HG02678 (cell line): ENCODE measurements at regions not wholly inside any gene's neighbourhood (a gene's known extent, or its start where the extent isn't known, plus 50 kb on each side); places are given as distances from the start of the nearest gene placed in this dataset.
"Not testable (repeated sequence)": the region's sequence is repeated elsewhere in the genome, so short reads cannot be mapped to it uniquely, and the experiment has no call there.

Experiments
- ATAC-seq: cut with Tn5 transposase; IDR thresholded peaks from one replicate; pipeline ENCODE4 v1.9.1; 2021; ENCODE audit warnings: mild to moderate bottlenecking, moderate library complexity; ENCODE audit not compliant: unreplicated experiment

DNA sequence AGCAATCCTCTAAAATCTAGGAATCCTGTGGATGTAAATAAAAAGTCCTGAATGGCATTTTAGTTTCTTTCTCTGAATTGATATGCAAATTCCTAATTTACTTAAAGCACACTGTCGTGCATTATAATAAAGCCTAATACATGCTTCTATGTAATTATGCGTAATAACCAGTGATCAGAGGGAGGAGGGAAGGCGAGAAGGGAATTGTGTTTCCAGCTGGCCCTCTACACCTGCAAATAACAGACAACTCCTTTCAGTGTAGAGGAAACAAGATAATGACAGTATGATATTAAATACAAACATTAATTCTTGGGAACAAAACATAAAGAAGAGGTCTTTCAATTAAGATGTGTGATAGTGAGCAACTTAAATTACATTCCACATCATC lies 419.6 kb upstream of the LCORL start:
- no peak for ATAC-seq

DNA sequence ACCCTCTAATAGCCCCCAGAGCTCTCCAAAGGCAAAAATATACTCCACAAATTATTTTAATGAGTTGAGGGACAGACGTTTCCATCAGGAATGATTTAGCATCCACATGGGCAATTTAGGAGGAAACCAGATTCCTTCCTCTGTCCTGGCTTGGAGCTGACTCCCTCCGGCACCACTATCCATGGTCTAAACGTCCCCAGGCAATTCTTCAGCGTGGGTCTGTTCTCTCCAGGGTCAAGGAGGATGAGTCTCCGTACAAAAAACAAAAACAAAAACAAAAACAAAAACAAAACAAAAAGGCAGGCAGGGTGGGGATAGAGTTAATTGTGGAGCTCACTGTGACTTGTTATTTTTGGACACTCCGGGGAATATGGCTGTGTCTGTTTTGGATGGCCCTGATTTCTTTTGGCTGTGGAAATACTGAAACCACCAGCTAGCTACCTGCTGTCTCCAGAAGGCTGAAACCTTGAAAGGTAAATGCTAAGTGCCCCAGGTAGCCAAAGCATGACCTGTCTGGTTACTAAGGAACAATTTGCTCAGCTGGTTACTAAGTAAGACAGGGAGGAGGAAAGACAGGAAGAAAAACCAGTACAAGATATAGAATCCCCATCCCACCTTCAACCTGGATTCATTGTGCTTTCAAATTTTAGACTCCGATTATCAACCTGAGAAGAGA lies 419.1 kb upstream of the LCORL start:
- no peak for ATAC-seq

DNA sequence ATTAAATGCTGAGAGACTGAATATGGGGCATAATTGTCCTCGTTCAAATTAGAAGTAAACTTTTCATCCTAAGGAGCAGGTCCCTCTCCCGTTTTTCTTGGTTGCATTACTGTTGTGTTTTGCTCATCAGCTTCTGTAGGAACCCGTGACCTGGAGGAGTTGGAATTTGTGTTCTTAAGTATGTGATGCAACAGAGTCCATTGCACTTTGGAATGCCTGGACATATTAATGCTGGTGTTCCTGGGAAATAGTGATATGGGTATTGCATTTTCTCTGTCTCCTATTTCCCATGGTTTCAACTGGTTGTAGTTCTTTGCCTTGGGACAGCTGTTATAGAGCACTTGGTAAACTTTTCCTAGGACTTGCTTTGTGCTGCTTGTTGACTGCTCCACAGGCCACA lies 417.8 kb upstream of the LCORL start:
- ATAC-seq, result no peak

DNA sequence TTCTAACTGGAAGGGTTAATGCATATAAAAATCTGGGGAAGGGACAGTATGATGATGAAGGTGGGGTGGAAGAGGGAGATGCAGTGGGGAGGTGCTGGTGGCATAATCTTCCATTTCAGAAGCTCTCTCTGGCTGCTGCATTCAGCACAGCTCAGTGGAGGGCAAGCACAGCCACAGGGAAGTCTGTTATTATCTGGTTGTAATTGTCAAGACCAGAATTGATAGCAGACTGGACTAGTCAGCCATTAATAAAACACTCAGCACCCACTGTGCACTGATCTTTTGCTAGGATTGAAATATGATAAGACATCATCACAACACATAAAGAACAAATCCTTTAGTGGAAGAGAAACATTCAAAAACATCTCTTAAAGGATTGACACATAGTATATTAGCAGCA lies 414.2 kb upstream of the LCORL start:
- ATAC-seq, result no peak

DNA sequence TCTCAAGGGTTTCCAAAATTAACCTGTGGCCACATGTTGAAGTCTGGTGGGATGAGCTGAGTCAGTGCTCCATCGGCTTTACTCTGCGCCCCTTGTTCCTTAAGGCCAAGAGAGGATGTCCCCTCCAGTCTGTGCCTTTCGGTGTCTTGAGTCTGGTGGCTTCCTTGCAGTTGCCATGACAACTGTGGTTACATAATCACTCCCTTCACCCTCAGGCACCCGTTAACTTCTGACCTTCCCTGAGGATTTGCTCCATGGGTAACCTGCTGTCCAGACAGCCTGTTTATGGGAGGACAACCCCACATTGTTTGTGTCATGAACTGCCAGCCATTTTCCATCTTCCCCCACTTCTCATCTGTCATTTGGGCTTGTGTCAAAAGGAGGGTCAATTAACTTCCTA lies 401.1 kb upstream of the LCORL start:
- no peak for ATAC-seq

DNA sequence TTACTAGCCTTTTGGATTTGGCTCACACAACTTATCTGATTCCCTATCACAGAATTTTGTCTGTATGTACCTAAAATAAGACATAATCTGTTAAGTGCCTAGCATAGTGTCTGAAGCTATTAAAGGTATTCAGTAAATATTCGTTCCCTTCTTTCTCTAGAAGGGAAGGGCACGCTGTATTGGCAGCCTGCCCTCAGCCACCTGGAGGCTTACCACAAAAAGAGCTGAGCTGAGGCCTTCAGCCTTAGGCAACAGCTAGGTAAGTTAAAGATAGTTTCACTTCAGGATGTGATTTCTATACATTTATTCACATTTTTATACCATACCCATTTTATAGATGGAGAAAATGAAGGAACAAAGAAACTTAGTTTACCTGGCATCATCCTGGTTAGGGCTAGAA lies 400.0 kb upstream of the LCORL start:
- ATAC-seq, result no peak

DNA sequence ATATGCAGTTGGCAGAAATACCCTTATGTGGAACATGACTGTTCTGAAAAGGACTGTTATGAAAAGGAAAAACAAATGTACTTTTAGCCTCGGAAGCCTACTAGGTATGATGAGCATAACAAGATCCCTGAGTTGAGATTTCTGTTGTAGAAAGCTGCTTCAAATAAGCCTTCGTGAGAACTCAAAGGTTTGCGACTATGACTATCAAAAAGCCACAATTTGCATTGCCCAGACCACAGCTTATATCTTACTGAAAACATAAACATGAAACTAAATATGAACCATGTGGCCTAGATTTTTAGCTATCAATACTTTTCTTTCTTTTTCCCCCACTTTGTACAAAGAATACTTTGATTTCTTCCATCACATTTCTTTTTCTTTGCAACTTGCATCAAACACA lies 398.2 kb upstream of the LCORL start:
- ATAC-seq, result peak; percentile 45

DNA sequence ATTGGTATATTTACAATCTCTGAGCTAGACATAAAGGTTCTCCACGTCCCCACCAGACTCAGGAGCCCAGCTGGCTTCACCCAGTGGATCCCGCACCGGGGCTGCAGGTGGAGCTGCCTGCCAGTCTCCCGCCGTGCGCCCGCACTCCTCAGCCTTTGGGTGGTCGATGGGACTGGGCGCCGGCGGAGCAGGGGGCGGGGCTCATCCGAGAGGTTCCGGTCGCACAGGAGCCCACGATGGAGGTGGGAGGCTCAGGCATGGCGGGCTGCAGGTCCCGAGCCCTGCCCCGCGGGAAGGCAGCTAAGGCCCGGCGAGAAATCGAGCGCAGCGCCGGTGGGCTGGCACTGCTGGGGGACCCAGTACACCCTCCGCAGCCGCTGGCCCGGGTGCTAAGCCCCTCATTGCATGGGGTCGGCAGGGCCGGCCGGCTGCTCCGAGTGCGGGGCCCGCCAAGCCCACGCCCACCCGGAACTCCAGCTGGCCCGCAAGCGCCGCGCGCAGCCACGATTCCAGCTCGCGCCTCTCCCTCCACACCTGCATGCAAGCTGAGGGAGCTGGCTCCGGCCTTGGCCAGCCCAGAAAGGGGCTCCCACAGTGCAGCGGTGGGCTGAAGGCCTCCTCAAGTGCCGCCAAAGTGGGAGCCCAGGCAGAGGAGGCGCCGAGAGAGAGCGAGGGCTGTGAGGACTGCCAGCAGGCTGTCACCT lies 396.8 kb upstream of the LCORL start:
- not testable (repeated sequence) for ATAC-seq

DNA sequence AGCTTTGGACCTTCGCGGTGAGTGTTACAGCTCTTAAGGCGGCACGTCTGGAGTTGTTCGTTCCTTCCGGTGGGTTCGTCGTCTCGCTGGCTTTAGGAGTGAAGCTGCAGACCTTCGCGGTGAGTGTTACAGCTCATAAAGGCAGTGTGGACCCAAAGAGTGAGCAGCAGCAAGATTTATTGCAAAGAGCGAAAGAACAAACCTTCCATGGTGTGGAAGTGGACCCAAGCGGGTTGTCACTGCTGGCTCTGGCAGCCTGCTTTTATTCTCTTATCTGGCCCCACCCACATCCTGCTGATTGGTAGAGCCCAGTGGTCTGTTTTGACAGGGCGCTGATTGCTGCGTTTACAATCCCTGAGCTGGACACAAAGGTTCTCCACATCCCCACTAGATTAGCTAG lies 396.1 kb upstream of the LCORL start:
- not testable (repeated sequence) for ATAC-seq

DNA sequence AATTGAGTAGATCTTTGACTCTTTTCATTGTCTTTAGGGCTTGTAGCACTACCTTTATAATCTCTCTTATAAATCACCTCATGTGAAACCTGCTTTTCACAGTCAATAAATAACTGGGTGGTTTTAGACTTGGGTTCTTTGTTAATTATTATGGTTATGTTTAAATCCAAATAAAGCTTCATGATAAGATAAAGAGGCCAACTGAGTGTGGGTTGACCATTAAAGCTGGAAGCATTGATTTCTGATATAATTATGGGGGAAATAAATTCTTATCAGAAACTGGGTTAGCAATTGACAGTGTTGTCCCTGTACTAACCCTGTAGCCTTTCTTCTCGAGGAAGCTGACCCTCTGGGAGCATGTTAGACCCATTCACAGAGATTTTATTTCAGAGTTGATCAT lies 384.7 kb upstream of the LCORL start:
- ATAC-seq, result no peak

DNA sequence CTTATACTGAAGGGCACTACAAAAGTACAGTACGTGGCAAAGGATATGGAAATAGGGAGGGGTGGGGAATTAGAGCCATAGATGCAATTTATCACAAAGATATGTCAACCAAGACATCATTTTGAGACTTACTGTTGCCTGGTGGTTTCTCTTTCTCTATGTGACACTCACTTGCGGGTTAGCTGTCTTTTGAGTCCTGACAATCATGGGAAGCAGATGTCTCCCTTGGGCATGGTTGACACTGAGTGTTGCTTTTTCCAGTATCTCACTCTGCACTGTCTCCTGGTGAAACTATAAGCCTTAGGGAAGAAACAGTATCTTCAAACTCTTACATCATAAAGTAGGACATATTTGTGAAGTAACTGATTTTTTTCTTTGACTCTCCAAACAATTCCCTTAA lies 383.5 kb upstream of the LCORL start:
- peak; percentile 18 for ATAC-seq

DNA sequence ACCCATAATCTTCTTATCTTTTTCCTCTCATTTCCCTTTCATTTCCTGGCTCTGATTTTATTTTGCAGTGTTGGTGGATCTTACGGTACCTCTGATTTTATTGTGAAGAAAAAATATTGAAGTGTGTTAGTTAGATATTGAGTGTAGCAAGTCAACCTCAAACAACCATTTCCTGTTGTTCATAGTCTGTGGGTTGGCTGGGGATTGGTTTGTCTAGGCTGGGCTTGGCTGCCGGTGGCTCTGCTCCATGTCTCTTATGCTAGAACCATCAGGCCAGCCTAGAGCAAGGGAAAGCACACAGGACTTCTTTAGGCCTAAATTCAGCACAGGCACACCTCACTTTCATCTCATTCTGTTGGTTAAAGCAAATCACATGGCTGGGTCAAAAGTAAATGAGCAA lies 383.1 kb upstream of the LCORL start:
- peak; percentile 62 for ATAC-seq

DNA sequence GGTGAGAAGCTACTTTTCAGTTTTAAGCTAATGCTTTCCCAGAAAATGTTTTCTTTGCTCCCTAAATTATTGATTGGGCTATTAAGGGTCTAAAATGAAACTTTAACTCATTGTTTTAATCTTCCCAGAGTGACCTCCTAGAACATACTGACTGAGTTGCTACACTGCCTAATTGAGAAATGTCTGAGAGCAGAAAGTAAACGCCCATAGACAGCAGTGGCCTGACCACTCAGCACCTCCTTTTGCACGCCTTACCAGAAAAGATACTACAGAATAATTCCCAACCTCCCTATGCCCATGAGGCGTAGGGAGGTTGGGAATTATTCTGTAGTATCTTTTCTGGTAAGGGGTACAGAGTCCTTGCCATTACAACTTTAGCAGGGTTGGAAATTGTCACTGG lies 381.8 kb upstream of the LCORL start:
- ATAC-seq, result no peak

DNA sequence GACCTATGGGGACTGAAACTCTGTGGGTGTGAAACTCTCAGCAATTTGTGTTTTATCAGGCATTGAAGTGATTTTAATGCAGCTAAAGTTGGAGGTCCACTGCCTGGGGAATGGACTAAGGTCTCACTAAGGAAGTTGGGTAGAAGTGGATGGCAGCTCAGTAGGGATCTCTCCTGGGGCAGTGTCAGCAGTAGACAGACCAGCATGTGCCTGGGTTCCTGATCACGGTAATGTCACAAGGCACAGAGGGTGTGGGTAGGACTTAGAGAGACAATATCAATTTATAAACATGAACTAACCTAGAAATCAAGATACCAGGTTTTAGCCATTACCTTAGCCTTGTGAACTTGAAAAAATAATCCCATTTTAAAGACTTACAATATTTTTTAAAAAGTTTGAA lies 380.3 kb upstream of the LCORL start:
- no peak for ATAC-seq

DNA sequence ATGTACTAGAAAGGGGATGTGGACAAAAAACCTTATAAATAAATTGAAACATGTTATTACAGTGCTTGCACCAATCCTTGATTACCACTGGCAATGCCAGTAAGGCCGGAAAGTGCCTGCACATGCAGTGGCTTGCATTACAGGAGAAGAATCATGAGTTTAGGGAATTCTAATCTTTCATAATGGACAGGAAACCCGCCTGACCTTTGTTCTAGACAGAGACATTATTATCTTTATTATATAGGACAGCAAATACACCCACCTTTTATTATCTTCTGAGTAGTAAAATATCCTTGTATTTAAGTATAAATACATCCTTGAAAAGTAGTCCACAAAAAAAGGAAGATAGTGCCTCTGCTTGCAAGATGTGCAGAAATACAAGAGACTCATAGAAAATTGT lies 379.9 kb upstream of the LCORL start:
- ATAC-seq, result no peak

DNA sequence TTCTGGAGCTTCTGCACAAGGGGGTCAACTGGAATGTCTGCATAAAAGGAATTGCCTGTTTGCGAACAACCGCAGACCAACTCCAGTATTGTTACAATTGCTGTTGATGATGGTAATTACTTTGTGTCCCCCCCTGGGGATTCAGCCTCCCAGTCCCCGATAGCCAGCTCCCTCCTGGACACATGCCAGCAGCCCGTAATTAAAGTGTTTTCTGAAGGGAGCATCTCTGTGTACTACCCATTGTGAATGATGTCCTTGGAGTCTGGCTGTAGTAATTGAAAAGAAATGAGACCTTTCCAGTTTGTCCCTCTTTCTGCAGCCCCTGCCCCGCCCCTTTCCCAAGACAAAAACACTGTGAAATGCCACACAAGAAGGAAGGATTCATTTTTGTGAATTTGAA lies 377.1 kb upstream of the LCORL start:
- ATAC-seq, result no peak

DNA sequence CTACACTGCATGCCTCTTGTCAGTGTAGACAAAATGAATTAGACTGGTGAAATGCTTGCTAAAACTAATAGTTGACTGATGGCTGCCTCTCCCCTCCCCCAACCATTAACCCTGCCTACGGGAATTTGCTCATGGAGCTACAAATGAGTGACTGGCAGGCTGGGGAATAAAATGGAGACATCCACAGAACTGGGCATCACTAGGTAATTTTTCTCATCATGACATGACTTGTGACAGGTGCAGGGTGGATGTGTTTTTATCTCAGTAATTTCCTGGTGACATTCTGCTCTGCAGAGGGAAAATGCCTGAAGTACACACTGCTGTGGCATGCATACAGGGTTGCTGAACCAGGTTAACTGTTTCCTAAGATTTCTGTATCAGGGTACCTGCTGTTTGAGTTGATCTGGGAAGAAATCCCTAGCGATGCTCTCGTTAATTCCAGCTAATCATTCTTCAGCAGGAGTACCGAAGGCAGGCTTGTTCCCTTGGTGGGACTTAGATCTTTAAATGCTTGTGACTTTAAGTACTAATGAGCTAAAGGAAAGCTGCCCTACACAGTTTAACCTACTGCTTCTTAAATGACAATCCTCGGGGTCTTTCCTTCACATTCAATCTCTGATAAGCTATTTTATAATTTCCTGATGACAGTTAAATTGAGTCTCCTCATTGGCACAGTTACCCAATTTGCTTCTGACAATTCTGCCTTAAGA lies 376.3 kb upstream of the LCORL start:
- no peak for ATAC-seq

DNA sequence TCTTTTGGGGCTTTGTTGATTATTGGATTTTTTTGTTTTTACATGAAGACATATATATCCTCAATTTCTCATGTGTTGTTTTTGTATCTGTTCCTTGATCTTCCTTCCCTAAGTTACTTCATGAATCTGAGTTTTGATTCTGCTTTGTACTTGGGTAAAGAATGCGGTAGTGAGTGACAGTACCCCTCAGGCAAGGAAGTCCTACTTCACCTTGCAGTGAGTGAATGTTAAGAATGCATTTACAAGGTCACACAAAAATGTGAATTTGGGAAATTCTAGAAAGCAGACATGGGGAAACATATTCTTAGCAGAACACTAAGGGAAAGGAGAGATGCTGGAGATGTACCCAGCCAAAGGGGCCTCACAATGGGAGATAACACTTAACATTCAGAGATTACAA lies 373.1 kb upstream of the LCORL start:
- ATAC-seq, result no peak

DNA sequence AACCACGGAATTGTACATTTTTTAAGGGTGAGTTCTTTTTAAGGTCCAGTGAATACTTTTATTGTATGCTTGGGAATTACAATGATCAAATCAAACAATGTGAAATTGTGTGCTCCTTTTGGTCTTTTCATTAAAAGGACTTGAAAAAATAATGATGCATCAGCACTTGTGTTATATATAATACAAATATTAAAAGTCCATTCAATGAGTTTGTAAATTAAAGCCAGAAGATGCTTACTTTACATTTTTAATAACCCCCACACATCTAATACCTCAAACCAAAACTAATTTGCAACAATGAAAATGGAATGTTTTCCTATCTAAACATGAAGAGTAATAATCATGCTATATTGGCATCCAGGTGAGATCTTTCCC lies 369.8 kb upstream of the LCORL start:
- ATAC-seq, result no peak

DNA sequence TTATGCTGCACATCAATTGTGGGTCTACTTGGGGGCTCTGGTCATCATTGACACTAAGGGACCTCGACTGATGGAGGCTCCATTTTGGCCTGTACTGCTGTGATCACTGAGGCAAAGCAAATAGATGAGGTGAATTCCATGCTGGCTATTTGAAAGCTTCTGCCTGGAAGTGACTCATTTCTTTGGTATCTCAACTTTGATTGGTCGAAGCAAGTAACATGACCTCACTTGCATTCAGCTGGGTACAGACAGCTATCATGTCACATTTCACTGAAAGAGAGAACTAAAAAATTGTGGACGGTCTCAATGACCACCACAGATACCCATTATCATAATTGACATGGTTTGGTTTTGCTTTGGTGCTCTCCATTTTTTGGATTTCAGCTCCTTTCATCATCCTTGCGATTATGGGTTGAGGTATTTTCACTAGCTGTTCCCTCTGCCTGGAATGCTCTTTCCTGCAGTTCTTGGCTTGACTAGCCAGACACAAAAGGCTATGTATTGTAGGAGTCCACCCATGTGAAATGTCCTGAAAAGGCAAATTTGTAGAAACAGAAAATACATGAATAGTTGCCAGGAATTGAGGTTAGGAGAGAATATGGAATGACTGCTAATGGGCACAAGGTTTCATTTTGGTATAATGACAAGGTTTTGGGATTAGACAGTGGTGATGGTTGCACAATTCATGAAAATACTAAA lies 369.2 kb upstream of the LCORL start:
- no peak for ATAC-seq

DNA sequence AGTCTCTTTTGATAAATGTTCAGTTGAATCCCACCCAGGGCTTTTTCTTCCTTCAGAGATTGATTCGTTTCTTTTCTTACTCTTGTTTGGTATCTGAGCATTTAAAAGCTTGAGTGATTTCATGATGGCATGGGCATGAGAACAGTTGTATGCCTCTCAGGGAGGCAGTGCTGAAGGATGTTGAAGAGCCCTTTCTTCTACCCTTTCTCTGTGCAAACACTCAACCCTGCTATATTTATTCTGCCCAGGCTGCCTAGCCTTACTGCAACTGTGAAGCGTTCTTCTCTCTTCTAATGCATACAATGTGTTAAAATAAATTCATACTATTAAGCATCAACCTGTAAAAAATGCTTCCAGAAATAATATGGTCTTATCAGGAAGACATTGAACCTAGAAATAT lies 367.6 kb upstream of the LCORL start:
- no peak for ATAC-seq

DNA sequence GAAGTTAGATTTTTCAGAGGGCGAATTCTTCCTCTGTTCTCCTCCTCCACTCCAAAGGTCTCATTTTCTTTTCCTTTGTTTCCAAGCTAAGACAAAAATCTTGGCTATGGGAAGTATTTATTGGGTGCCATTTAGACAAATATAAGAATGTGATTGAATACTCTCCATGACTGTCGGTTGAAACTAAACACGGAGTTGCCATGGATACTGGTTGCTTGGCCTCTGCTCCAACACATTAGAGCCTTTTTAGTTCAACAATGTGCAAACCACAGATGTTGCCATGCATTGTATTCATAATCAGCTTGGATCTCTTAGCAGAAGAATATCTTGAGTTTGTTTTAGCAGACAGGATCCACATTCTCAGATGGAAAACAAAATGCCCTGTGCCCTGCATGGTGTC lies 366.5 kb upstream of the LCORL start:
- ATAC-seq, result no peak
